ENCODE measurements at regions not wholly inside any gene's neighbourhood (a gene's known extent, or its start where the extent isn't known, plus 50 kb on each side); places are given as distances from the start of the nearest gene placed in this dataset.

- no peak for TF ChIP-seq CTCF (IDR thresholded peaks at IDR 0.05; ENCODE audit: insufficient read depth, missing control alignments)
- DNase-seq (ENCODE audit: insufficient read length, low spot score): no peak
- FAIRE-seq: no peak
Measured at GRCh38 chr14:54088271-54088670, 131.6 kb upstream of the BMP4 start.

GRCh38 chr14:54090274-54090673 is 133.6 kb upstream of the BMP4 start:
- FAIRE-seq (no peak), DNase-seq (ENCODE audit: insufficient read length, low spot score) (no peak)
- no peak for TF ChIP-seq CTCF (IDR thresholded peaks at IDR 0.05; ENCODE audit: insufficient read depth, missing control alignments)

GRCh38 chr14:54094765-54095164 is 138.1 kb upstream of the BMP4 start:
- FAIRE-seq (no peak), DNase-seq (ENCODE audit: insufficient read length, low spot score) (no peak)
- TF ChIP-seq CTCF (IDR thresholded peaks at IDR 0.05; ENCODE audit: insufficient read depth, missing control alignments): no peak

- FAIRE-seq (no peak), DNase-seq (ENCODE audit: insufficient read length, low spot score) (no peak)
- TF ChIP-seq CTCF (IDR thresholded peaks at IDR 0.05; ENCODE audit: insufficient read depth, missing control alignments): no peak
Measured at GRCh38 chr14:54098536-54098935, 141.9 kb upstream of the BMP4 start.

GRCh38 chr14:54102051-54102456 is 145.4 kb upstream of the BMP4 start:
- FAIRE-seq (no peak), DNase-seq (ENCODE audit: insufficient read length, low spot score) (no peak)
- no peak for TF ChIP-seq CTCF (IDR thresholded peaks at IDR 0.05; ENCODE audit: insufficient read depth, missing control alignments)

GRCh38 chr14:54102530-54102929 is 145.9 kb upstream of the BMP4 start:
- no peak for FAIRE-seq
- no peak for DNase-seq (ENCODE audit: insufficient read length, low spot score)
- TF ChIP-seq CTCF (IDR thresholded peaks at IDR 0.05; ENCODE audit: insufficient read depth, missing control alignments): no peak

- FAIRE-seq: no peak
- DNase-seq (ENCODE audit: insufficient read length, low spot score): no peak
- no peak for TF ChIP-seq CTCF (IDR thresholded peaks at IDR 0.05; ENCODE audit: insufficient read depth, missing control alignments)
Measured at GRCh38 chr14:54104601-54105145, 148.0 kb upstream of the BMP4 start.

All from D721Med (cell line).